HAP-1 (cell line): ENCODE measurements at regions not wholly inside any gene's neighbourhood (a gene's known extent, or its start where the extent isn't known, plus 50 kb on each side); places are given as distances from the start of the nearest gene placed in this dataset.
"Not testable (repeated sequence)": the region's sequence is repeated elsewhere in the genome, so short reads cannot be mapped to it uniquely, and the experiment has no call there.

Experiments used
- DNase-seq, 2 experiments: peaks; one replicate each; pipeline ENCODE4 v3.0.0-alpha.2; 2016 to 2020; ENCODE audit warnings: low spot score in 2 of 2
- H3K27me3 ChIP-seq: fragments of 250-450 bp; sonication (Bioruptor Pico); 2 replicates; pipeline ENCODE4 v1.5.1; 2020; ENCODE audit warnings: low read depth, mild to moderate bottlenecking, moderate library complexity
- H3K36me3 ChIP-seq: fragments of 250-450 bp; sonication (Bioruptor Pico); replicated peaks from 2 replicates; pipeline ENCODE4 v1.5.1; 2020; ENCODE audit warnings: mild to moderate bottlenecking
- H3K4me1 ChIP-seq: fragments of 250-450 bp; sonication (Bioruptor Pico); 2 replicates; pipeline ENCODE4 v1.5.1; 2020; ENCODE audit warnings: mild to moderate bottlenecking
- H3K4me3 ChIP-seq: fragments of 250-450 bp; sonication (Bioruptor Pico); 2 replicates; pipeline ENCODE4 v1.5.1; 2020; ENCODE audit warnings: mild to moderate bottlenecking, moderate library complexity
- H3K9me3 ChIP-seq: fragments of 250-450 bp; sonication (Bioruptor Pico); 2 replicates; pipeline ENCODE4 v1.5.1; 2020; ENCODE audit warnings: mild to moderate bottlenecking, moderate library complexity
- in situ Hi-C: fragments of 300-500 bp; cut with MboI; formaldehyde crosslinking; loops from 3 replicates; pipeline ENCODE4 v1.14.3; 2020; ENCODE audit warnings: low sequenced_read_pairs, inconsistent platforms, mixed read lengths

- Histone ChIP-seq H3K36me3 (no peaks in the 10 kb centered on the region), H3K4me3 (no peak overlapping the region), H3K9me3 (no peaks in the 10 kb centered on the region), H3K4me1 (no peaks in the 10 kb centered on the region), H3K27me3 (no peaks in the 10 kb centered on the region; the same call in 1 of the 2 replicates)
- DNase-seq, result no peak
- in situ Hi-C loops, result no loop called here
Measured at GRCh38 chr1:57605933-57606332, 182.1 kb upstream of the DAB1 start.

- H3K36me3 ChIP-seq, result no peaks in the 10 kb centered on the region
- no peak overlapping the region for H3K4me3 ChIP-seq
- no peaks in the 10 kb centered on the region; the same call in 1 of the 2 replicates for H3K27me3 ChIP-seq
- in situ Hi-C loops, result no loop called here
- peaks cover 7% of the 10 kb centered on the region; the same call in 1 of the 2 replicates for H3K4me1 ChIP-seq
- DNase-seq, result no peak
- H3K9me3 ChIP-seq, result no peaks in the 10 kb centered on the region
Measured at GRCh38 chr1:57603696-57604095, 179.8 kb upstream of the DAB1 start.

GRCh38 chr1:57600424-57600823 lies 176.6 kb upstream of the DAB1 start:
- H3K4me3 ChIP-seq, result no peak overlapping the region
- H3K4me1 ChIP-seq, result peaks cover 7% of the 10 kb centered on the region; the same call in 1 of the 2 replicates
- DNase-seq, result peak; percentile 39 to 48
- no peaks in the 10 kb centered on the region for H3K9me3 ChIP-seq
- H3K36me3 ChIP-seq, result no peaks in the 10 kb centered on the region
- in situ Hi-C loops, result no loop called here
- H3K27me3 ChIP-seq, result no peaks in the 10 kb centered on the region; the same call in 1 of the 2 replicates

GRCh38 chr1:57599236-57599994 lies 175.6 kb upstream of the DAB1 start:
- in situ Hi-C loops, result no loop called here
- Histone ChIP-seq H3K27me3 (no peaks in the 10 kb centered on the region; the same call in 1 of the 2 replicates), H3K4me3 (no peak overlapping the region), H3K9me3 (no peaks in the 10 kb centered on the region), H3K36me3 (no peaks in the 10 kb centered on the region), H3K4me1 (peaks cover 7% of the 10 kb centered on the region; the same call in 1 of the 2 replicates)
- no peak for DNase-seq

GRCh38 chr1:57597036-57597435 lies 173.2 kb upstream of the DAB1 start:
- no peaks in the 10 kb centered on the region for H3K36me3 ChIP-seq
- no peak overlapping the region for H3K4me3 ChIP-seq
- no peaks in the 10 kb centered on the region for H3K9me3 ChIP-seq
- DNase-seq, result no peak
- H3K4me1 ChIP-seq, result peaks cover 7% of the 10 kb centered on the region; the same call in 1 of the 2 replicates
- H3K27me3 ChIP-seq, result no peaks in the 10 kb centered on the region
- in situ Hi-C loops, result no loop called here

- no peaks in the 10 kb centered on the region for H3K4me1 ChIP-seq
- H3K9me3 ChIP-seq, result no peaks in the 10 kb centered on the region
- no peak for DNase-seq
- in situ Hi-C loops, result no loop called here
- no peaks in the 10 kb centered on the region for H3K27me3 ChIP-seq
- H3K4me3 ChIP-seq, result no peak overlapping the region
- no peaks in the 10 kb centered on the region for H3K36me3 ChIP-seq
Measured at GRCh38 chr1:57594002-57594401, 170.1 kb upstream of the DAB1 start.

GRCh38 chr1:57591842-57592241 lies 168.0 kb upstream of the DAB1 start:
- H3K36me3 ChIP-seq, result no peaks in the 10 kb centered on the region
- no peak for DNase-seq
- no peaks in the 10 kb centered on the region for H3K27me3 ChIP-seq
- no peaks in the 10 kb centered on the region for H3K9me3 ChIP-seq
- H3K4me3 ChIP-seq, result no peak overlapping the region
- in situ Hi-C loops, result no loop called here
- no peaks in the 10 kb centered on the region for H3K4me1 ChIP-seq

- in situ Hi-C loops, result no loop called here
- Histone ChIP-seq H3K36me3 (no peaks in the 10 kb centered on the region), H3K9me3 (no peaks in the 10 kb centered on the region), H3K4me3 (no peak overlapping the region), H3K4me1 (no peaks in the 10 kb centered on the region), H3K27me3 (no peaks in the 10 kb centered on the region)
- DNase-seq, result no peak
Measured at GRCh38 chr1:57590978-57591377, 167.1 kb upstream of the DAB1 start.

- no peaks in the 10 kb centered on the region for H3K9me3 ChIP-seq
- in situ Hi-C loops, result no loop called here
- no peaks in the 10 kb centered on the region for H3K4me1 ChIP-seq
- DNase-seq, result no peak
- H3K27me3 ChIP-seq, result no peaks in the 10 kb centered on the region
- H3K4me3 ChIP-seq, result no peak overlapping the region
- H3K36me3 ChIP-seq, result no peaks in the 10 kb centered on the region
Measured at GRCh38 chr1:57586842-57587241, 163.0 kb upstream of the DAB1 start.

GRCh38 chr1:57578680-57579079 lies 154.8 kb upstream of the DAB1 start:
- Histone ChIP-seq H3K27me3 (no peaks in the 10 kb centered on the region), H3K4me3 (no peak overlapping the region), H3K4me1 (no peaks in the 10 kb centered on the region), H3K36me3 (no peaks in the 10 kb centered on the region), H3K9me3 (no peaks in the 10 kb centered on the region)
- no peak for DNase-seq
- in situ Hi-C loops, result no loop called here

GRCh38 chr1:57578099-57578498 lies 154.2 kb upstream of the DAB1 start:
- Histone ChIP-seq H3K4me3 (no peak overlapping the region), H3K4me1 (no peaks in the 10 kb centered on the region), H3K27me3 (no peaks in the 10 kb centered on the region), H3K36me3 (no peaks in the 10 kb centered on the region), H3K9me3 (no peaks in the 10 kb centered on the region)
- in situ Hi-C loops, result no loop called here
- no peak for DNase-seq

- DNase-seq, result no peak
- Histone ChIP-seq H3K27me3 (no peaks in the 10 kb centered on the region), H3K36me3 (no peaks in the 10 kb centered on the region), H3K4me1 (no peaks in the 10 kb centered on the region), H3K4me3 (no peak overlapping the region), H3K9me3 (no peaks in the 10 kb centered on the region)
- in situ Hi-C loops, result no loop called here
Measured at GRCh38 chr1:57576756-57577155, 152.9 kb upstream of the DAB1 start.

GRCh38 chr1:57572016-57572415 lies 148.2 kb upstream of the DAB1 start:
- in situ Hi-C loops, result no loop called here
- no peaks in the 10 kb centered on the region for H3K9me3 ChIP-seq

GRCh38 chr1:57558066-57558465 lies 134.2 kb upstream of the DAB1 start:
- DNase-seq, in situ Hi-C loops: not testable (repeated sequence)

More at GRCh38 chr1:57572016-57572415, 148.2 kb upstream of the DAB1 start:
- H3K36me3 ChIP-seq, result no peaks in the 10 kb centered on the region
- H3K4me1 ChIP-seq, result no peaks in the 10 kb centered on the region
- no peaks in the 10 kb centered on the region for H3K27me3 ChIP-seq
- no peak for DNase-seq
- no peak overlapping the region for H3K4me3 ChIP-seq

GRCh38 chr1:57553666-57554065 lies 129.8 kb upstream of the DAB1 start:
- no peak for DNase-seq
- no peaks in the 10 kb centered on the region for H3K9me3 ChIP-seq
- H3K27me3 ChIP-seq, result no peaks in the 10 kb centered on the region
- H3K36me3 ChIP-seq, result no peaks in the 10 kb centered on the region
- H3K4me3 ChIP-seq, result no peak overlapping the region
- in situ Hi-C loops, result no loop called here
- H3K4me1 ChIP-seq, result no peaks in the 10 kb centered on the region

More at GRCh38 chr1:57558066-57558465, 134.2 kb upstream of the DAB1 start:
- H3K4me1 ChIP-seq, H3K36me3 ChIP-seq, H3K9me3 ChIP-seq, H3K4me3 ChIP-seq, H3K27me3 ChIP-seq: not testable (repeated sequence)
